GM12891 (cell line): ENCODE measurements at regions not wholly inside any gene's neighbourhood (a gene's known extent, or its start where the extent isn't known, plus 50 kb on each side); places are given as distances from the start of the nearest gene placed in this dataset.

Experiments
- PAX5 ChIP-seq: IDR thresholded peaks from 2 replicates; pipeline ENCODE4 v1.6.1; 2011; ENCODE audit warnings: low read length, moderate library complexity, mild to moderate bottlenecking; ENCODE audit not compliant: insufficient read depth, severe bottlenecking
- POLR2A ChIP-seq: IDR thresholded peaks from 2 replicates; pipeline ENCODE4 v1.6.1; 2011; ENCODE audit warnings: low read depth, low read length, control low read depth
- POLR2AphosphoS5 ChIP-seq: IDR thresholded peaks from 2 replicates; pipeline ENCODE4 v1.6.1; 2011; ENCODE audit warnings: low read depth, low read length, control low read depth
- POU2F2 ChIP-seq: IDR thresholded peaks from 2 replicates; pipeline ENCODE4 v1.6.1; 2011; ENCODE audit warnings: low read depth, mild to moderate bottlenecking, control low read depth, low read length, moderate library complexity
- TAF1 ChIP-seq: IDR thresholded peaks from 2 replicates; pipeline ENCODE4 v1.6.1; 2011; ENCODE audit warnings: low read depth, low read length, control low read depth

DNA sequence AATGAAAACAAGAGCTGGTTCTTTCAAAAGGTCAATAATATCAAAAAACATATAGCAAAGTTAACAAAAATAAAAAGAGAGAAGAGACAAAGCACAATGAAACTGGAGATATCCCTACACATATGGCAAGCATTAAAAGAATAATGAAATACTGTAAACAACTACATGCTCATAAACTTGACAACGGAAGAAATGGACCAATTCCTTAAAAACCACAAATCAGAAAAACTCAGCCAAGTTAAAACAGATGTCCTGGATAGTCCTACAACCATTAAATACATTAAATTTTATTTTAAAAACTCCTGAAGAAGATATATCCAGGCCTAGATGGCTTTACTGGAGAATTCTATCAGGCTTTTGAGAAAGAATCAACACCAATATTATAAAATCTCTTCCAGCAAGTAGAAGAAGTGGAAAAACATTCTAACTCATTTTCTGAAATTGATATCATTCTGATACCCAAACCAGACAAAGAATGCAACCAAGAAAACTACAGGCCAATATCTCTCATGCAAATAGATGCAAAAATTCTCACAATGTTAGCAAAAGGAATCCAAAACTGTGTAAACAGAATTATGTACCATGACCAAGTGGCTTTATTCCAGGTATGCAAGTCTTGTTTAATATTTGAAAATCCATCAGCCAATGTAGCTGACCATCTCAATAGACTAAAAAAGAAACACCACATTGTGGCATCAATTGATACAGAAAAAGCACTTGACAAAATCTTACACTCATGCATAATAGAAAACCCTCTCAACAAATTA is 56.1 kb upstream of the LRRC7 start:
- TF ChIP-seq POLR2A, result no peak
- TF ChIP-seq POLR2AphosphoS5, result no peak
- TF ChIP-seq TAF1, result no peak
- no peak for TF ChIP-seq PAX5
- no peak for TF ChIP-seq POU2F2
